Gastroesophageal sphincter (tissue), 4 donors: ENCODE measurements at regions not wholly inside any gene's neighbourhood (a gene's known extent, or its start where the extent isn't known, plus 50 kb on each side); places are given as distances from the start of the nearest gene placed in this dataset.
"Not testable (repeated sequence)": the region's sequence is repeated elsewhere in the genome, so short reads cannot be mapped to it uniquely, and the experiment has no call there.

ENCODE experiments used
- ATAC-seq: fragments of 150-250 bp; one replicate; pipeline ENCODE4 v1.9.1; 2016; ENCODE audit warnings: mild to moderate bottlenecking, moderate library complexity
- H3K27ac ChIP-seq, 4 donors: fragments of 200-600 bp; sonication (generic) in 3 of 4; 1 replicate in 3 of 4; 2 replicates in 1 of 4; pipeline ENCODE4 v1.5.1; 2016 to 2019
- H3K27me3 ChIP-seq: fragments of 200-600 bp; sonication (generic); one replicate; pipeline ENCODE4 v1.5.1; 2019
- H3K36me3 ChIP-seq, 2 donors: fragments of 200-600 bp; sonication (generic); one replicate each; pipeline ENCODE4 v1.5.1; 2019; ENCODE audit warnings: control low read depth in 1 of 2
- H3K4me1 ChIP-seq, 3 donors: fragments of 200-600 bp; sonication (generic); 1 replicate in 2 of 3; 2 replicates in 1 of 3; pipeline ENCODE4 v1.5.1; 2016 to 2019; ENCODE audit warnings: control low read depth in 2 of 3
- H3K4me3 ChIP-seq, 2 donors: fragments of 200-600 bp; sonication (generic); one replicate each; pipeline ENCODE4 v1.5.1; 2019; ENCODE audit warnings: mild to moderate bottlenecking in 1 of 2, moderate library complexity in 1 of 2
- H3K9me3 ChIP-seq, 3 donors: fragments of 200-600 bp; sonication (generic); one replicate each; pipeline ENCODE4 v1.5.1; 2017 to 2019; ENCODE audit warnings: control low read depth in 2 of 3
- CTCF ChIP-seq, 4 experiments: fragments of 200-600 bp in 2 of 4; fragments of 450-650 bp in 2 of 4; sonication (generic) in 1 of 4; IDR thresholded peaks; one replicate each; pipeline ENCODE4 v1.5.1; 2017 to 2019; ENCODE audit warnings: antibody characterized with exemption in 4 of 4, mild to moderate bottlenecking in 2 of 4, moderate library complexity in 2 of 4
- EP300 ChIP-seq: sonication (generic); formaldehyde crosslinking; IDR thresholded peaks from one replicate; pipeline ENCODE4 v1.6.1; 2017; ENCODE audit warnings: antibody characterized with exemption, mild to moderate bottlenecking
- POLR2A ChIP-seq, 2 donors: fragments of 450-650 bp; IDR thresholded peaks; one replicate each; pipeline ENCODE4 v1.6.1; 2017; ENCODE audit warnings: antibody characterized with exemption in 2 of 2, mild to moderate bottlenecking in 2 of 2, moderate library complexity in 1 of 2
- POLR2AphosphoS5 ChIP-seq: sonication (generic); formaldehyde crosslinking; IDR thresholded peaks from one replicate; pipeline ENCODE4 v1.6.1; 2017; ENCODE audit warnings: antibody characterized with exemption
- WGBS, 2 donors: methylation state at CpG; one replicate each; pipeline ENCODE4 v1.1.5; 2018; ENCODE audit warnings: low coverage in 1 of 2; 5-methylcytosine and 5-hydroxymethylcytosine counted together

GRCh38 chr7:125926621-125927020 is 997.0 kb upstream of the POT1 start:
- no peaks in the 10 kb centered on the region for H3K27me3 ChIP-seq
- 29% methylated on average over 1 of the region's 1 CpG; no CpG with 5 or more reads in 1 of the 2 donors for WGBS, 2 donors
- no peaks in the 10 kb centered on the region for H3K4me1 ChIP-seq
- ATAC-seq = no peak
- TF ChIP-seq EP300 = no peak
- no peak for TF ChIP-seq POLR2AphosphoS5
- no peak for TF ChIP-seq POLR2A (IDR thresholded peaks at IDR 0.05)
- no peak for TF ChIP-seq CTCF (IDR thresholded peaks at IDR 0.05)
- no peaks in the 10 kb centered on the region for H3K9me3 ChIP-seq
- no peaks in the 10 kb centered on the region for H3K36me3 ChIP-seq
- H3K27ac ChIP-seq = no peak overlapping the region
- H3K4me3 ChIP-seq = no peak overlapping the region

- ATAC-seq = no peak
- Histone ChIP-seq H3K4me3 (no peak overlapping the region), H3K36me3 (no peaks in the 10 kb centered on the region), H3K27me3 (no peaks in the 10 kb centered on the region), H3K27ac (no peak overlapping the region), H3K4me1 (no peaks in the 10 kb centered on the region), H3K9me3 (no peaks in the 10 kb centered on the region)
- WGBS, 2 donors = 40 to 70% methylated on average over 1 to 2 of the region's 2 CpGs
- TF ChIP-seq CTCF (IDR thresholded peaks at IDR 0.05) = no peak
These were observed 994.4 kb upstream of the POT1 start for GRCh38 chr7:125924037-125924436.

- not testable (repeated sequence) for H3K27ac ChIP-seq, H3K4me3 ChIP-seq, H3K9me3 ChIP-seq, H3K36me3 ChIP-seq, ATAC-seq, H3K4me1 ChIP-seq, H3K27me3 ChIP-seq
- WGBS, 2 donors = 47 to 53% methylated on average over 3 to 4 of the region's 4 CpGs
These were observed 985.8 kb upstream of the POT1 start for GRCh38 chr7:125915381-125915948.

GRCh38 chr7:125908711-125909110 is 979.1 kb upstream of the POT1 start:
- no peak overlapping the region for H3K27ac ChIP-seq
- no peaks in the 10 kb centered on the region for H3K27me3 ChIP-seq
- H3K4me1 ChIP-seq = no peaks in the 10 kb centered on the region
- WGBS, 2 donors = 92 to 100% methylated on average over 2 of the region's 2 CpGs
- no peak for ATAC-seq
- H3K9me3 ChIP-seq = no peaks in the 10 kb centered on the region
- H3K4me3 ChIP-seq = no peak overlapping the region
- TF ChIP-seq POLR2AphosphoS5 = no peak
- TF ChIP-seq POLR2A (IDR thresholded peaks at IDR 0.05) = no peak
- TF ChIP-seq EP300 = no peak
- no peak for TF ChIP-seq CTCF (IDR thresholded peaks at IDR 0.05)
- no peaks in the 10 kb centered on the region for H3K36me3 ChIP-seq

DNA sequence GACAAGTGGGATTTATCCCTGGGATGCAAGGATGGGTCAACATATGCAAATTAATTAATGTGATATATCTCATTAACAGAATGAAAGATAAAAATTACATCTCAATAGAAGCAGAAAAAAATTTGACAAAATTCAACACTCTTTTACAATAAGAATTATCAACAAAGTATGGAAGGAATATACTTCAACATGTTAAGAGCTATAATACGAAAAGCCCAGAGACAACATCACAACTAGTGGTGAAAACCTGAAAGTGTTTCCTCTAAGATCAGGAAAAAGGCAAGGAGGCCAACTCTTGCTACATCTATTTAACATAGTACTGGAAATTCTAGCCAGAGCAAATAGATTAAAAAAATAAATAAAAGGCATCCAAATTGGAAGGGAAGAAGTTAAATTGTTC is 970.0 kb upstream of the POT1 start:
- no peaks in the 10 kb centered on the region for H3K4me1 ChIP-seq
- H3K9me3 ChIP-seq = no peaks in the 10 kb centered on the region
- no peak overlapping the region for H3K27ac ChIP-seq
- H3K36me3 ChIP-seq = no peaks in the 10 kb centered on the region
- no peaks in the 10 kb centered on the region for H3K27me3 ChIP-seq
- TF ChIP-seq EP300 (no peak), CTCF (IDR thresholded peaks at IDR 0.05) (no peak), POLR2A (IDR thresholded peaks at IDR 0.05) (no peak), POLR2AphosphoS5 (no peak)
- H3K4me3 ChIP-seq = no peak overlapping the region
- WGBS, 2 donors = 57 to 88% methylated on average over 1 of the region's 1 CpG
- no peak for ATAC-seq
